HK-2 (cell line): ENCODE measurements at regions not wholly inside any gene's neighbourhood (a gene's known extent, or its start where the extent isn't known, plus 50 kb on each side); places are given as distances from the start of the nearest gene placed in this dataset.

Source experiments
- DNase-seq: peaks from one replicate; pipeline ENCODE4 v3.0.0-alpha.2; 2018; ENCODE audit not compliant: unreplicated experiment

DNA sequence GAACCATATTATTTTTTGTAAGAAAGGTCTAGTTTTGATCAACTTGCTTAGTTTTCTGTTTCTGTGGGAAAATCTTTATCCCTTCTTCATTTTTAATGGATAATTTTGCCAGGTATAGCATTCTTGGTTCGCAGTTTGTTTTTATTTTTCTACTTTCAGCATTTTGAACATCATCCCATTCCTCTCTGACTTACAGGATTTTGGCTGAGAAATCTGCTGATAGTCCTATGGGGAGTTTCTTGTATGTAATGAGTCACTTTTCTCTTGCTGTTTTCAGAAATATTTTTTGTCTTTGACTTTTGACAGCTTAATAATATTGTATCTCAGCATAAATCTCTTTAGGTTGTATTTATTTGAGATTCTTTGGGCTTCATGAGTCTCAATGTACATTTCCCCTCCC lies 389.1 kb downstream of the PBX1 start:
- DNase-seq, result no peak

DNA sequence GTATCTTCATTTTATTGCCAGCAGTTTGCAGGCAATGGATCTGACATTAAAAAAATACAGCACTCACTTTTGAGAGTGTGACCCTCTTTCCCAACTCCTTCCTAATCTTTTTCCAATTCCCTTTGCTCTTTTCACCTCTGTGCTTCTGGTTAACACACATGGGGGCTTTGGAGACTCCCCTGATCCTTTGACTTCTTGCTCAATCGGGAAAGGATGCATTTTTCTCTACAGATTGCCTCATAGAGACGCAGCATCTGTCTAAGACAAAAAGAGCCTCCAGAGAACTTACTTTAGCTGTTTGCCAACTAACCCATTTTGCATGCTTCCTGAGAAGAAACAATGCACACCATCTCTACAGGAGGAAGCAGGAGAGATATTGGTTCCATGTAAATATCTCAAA lies 378.3 kb downstream of the PBX1 start:
- no peak for DNase-seq

DNA sequence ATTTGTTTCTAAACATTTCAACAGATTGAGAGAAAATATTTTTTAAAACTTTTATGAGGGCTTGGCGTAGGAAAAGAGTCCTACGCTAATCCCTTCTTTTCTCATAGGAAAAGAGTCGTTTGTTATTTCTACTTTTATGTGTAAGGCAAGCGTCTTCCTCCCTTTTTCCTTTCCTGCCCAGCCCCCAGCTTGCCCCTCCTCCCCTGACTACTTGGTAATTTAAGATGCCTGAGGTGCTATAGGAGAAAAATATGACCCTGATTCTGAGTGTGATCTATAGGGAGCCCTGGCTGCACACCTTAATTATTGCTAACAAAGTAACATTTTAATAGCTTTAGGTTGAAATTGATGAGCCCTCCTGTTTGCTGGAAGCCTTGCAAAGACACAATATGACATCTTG lies 373.6 kb downstream of the PBX1 start:
- DNase-seq, result no peak

DNA sequence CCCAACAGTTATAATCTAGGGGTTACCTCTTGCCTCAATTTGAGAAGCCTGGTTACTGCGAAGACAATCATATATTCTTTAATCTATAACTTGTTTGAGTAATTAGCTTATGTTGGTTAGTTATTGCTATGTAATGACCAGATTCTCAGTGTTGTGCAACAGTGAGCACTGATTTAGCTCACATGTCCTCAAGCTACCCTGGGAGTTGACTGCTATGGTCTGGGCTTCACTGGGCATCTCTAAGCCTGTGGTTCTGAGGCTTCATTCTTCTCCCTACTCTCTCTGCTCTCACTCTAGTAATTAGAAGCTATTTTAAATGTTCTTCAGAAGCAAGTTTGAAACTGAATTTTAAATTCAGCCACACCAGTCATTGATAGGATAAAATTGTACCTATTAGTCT lies 371.8 kb downstream of the PBX1 start:
- no peak for DNase-seq

DNA sequence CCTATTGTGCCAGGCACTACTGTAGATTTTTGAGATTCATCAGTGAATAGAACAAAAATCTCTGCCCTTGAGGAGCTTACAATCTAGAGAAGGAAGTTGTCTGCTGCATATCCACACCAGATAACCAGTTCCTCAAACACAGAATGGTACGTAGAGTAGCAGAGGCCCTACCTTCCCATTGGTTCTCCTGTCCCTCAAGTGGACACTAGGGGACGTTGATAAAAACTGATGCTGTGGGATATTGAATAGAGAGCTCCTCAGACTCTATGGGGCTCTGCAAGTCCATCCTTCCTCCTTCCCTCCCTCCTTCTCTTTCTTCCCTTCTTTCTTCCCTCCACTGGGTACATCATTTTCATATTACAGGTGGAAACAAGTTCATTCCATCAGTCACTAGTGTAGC lies 371.3 kb downstream of the PBX1 start:
- no peak for DNase-seq

DNA sequence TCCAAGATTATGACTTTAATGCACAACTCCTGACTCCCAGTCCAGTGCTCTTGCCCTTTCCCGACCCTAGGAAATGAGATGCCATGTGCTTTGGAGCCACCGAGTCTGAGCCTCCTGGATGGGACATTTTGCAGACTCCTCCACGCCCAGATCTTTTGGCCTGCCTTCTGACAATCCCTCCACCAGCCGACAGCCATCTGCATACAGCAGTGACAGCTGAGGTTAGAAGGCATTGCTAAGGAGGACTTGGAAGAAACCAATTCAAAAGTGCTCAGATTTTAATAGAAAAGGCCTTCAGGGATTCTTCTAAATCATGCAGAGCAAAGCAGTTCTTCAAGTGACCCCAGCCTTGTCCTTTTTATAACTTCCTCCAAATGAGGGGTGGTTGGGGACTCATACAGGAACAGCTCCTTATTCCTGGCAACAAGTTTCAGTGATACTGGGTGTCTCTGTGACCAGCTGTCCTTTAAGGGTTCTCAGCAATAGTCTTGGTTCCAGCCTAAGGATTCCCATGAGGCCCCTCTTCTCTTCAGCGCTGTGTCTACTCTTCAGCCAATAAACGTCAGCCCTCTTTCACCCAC lies 369.3 kb downstream of the PBX1 start:
- no peak for DNase-seq

DNA sequence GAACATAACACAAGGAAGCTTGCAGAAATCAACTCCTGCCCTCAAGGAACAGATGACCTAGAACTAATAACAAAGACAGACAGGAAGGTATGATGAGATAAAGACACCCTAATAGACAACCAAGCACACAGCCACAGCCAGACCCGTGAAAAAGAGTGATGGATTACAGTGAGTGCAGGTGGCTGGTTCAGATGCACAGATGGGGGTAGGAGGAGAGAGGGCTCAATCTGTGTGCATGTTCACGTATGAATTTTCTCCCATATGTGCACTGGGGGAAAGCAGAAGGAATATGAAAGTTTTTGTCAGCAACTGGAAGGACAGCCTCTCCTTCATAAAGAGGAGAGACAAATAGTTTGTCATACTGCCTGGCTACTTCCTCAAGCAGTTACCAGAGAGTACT lies 367.1 kb downstream of the PBX1 start:
- DNase-seq, result no peak

DNA sequence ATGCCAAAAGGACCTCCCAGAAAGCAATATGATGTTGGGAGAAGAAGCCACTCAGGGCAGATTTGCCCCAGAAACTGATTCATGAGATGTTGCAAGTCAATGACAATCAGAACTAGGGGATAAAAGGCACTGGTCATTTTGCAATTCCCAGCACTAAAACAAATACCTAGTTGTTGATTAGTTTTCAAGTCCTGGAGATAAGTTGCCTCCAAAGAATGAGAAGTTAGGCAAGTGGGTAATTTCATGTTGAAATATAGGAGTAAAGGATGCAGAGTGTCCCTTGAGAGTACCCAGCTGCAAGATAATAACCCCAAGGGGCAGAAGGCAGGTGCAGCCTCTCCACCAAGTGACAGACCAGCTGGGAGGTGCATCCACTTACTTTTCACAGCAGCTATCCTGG lies 363.6 kb downstream of the PBX1 start:
- DNase-seq, result no peak

DNA sequence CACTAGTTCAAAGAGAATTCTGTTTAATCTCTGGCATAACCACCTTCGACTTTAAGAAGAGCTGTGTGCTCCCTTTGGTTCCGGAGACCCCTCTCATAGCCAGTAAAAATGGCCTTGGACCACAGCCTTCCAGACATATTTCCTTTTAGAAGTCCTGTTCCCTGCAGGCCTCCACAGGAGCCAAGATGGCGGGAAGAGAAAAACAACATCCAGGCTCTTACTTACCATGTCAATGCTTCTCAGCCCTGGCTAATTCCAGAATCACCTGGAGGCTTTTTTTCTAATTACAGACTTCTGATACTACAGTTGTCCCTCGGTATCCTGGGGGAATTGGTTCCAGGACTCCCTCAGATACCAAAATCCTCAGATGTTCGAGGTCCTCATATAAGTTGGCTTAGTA lies 362.5 kb downstream of the PBX1 start:
- no peak for DNase-seq

DNA sequence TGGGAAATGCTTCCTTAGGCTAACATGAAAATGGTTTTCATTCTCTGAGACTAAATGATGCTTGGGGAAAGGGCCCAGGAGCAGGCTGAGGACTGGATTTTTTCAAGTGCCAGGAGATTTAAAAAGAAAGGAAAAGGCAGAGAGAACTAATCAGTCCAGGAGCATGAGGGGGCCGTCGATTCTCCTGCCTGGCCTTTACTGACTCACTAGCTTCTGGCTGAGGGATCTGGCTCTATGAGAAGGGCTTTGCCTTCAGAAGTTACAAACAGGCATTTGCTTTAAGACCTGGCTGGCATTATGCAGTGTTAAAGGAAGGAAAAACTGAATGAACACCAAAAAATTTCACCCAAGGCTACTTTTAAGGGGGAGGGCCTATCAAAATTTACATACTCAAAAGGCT lies 359.2 kb downstream of the PBX1 start:
- DNase-seq, result no peak

DNA sequence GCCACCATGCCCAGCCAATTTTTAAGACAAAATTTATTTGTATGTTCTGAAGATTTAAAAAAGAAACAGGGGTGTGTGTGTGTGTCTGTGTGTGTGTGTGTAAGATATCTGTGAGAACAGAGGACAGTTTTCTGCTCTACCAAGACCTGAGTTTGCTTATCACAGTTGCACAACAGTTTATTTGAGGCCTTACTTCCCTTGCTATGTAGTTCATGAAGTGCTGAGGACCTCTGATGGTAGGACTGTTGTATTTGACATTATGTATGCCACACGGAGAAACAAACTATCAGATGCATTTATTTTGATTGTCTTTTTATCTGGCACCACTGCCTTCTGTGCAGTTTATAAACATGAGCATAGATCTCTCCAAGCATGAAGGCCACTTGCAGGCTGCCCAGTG lies 355.2 kb downstream of the PBX1 start:
- DNase-seq, result no peak

DNA sequence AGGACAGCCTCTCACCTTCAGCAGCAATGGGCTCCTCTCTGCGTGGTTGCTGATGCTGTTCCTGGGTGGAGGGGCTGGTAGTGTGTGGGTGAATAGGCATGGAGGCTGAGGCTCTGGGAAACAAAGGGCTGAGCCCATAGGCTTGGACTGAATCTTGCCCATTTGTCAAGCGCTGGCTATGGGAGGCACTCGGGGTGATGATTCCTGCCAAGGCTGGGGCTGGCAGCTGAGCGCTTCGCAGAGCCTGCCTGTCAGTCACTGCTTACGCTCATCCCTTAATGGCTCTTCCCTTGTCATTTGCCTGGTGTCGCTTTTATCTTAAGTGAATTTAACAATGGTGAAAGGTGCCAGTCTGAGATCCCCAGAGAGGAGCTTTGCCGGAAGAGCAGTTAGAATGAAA lies 353.3 kb downstream of the PBX1 start:
- DNase-seq, result no peak

DNA sequence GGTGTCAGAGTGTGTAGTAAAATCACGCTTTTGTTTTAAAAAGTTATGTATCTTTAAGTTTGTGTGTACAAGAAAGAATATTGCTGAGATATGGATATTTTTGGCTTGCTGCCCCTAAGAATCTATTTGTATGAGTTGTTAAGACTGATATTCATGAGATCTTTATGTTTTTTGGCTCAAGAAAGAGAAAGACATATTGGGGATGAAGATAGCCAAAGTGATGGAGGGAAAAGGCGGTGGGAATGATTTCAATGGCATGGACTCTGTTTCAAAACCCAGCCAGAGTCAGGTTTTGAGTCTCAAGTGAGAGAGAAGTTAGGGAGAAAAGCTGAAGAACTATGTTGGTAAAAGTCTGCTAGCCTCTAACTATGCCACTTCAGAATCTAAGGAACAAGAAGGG lies 351.7 kb downstream of the PBX1 start:
- DNase-seq, result no peak

DNA sequence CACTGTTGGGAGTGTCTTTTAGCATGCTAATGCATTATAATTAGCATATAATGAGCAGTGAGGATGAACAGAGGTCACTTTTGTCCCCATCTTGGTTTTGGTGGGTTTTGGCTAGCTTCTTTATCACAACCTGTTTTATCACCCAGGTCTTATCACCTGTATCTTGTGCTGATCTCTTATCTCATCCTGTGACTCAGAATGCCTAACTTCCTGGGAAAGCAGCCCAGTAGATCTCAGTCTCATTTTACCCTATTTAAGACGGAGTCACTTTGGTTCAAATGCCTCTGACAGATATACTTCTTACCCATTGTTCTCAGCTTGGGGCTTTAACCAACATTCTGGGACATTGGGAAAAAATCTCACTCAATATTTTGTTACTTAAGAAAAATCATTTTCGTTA lies 348.7 kb downstream of the PBX1 start:
- DNase-seq, result no peak

DNA sequence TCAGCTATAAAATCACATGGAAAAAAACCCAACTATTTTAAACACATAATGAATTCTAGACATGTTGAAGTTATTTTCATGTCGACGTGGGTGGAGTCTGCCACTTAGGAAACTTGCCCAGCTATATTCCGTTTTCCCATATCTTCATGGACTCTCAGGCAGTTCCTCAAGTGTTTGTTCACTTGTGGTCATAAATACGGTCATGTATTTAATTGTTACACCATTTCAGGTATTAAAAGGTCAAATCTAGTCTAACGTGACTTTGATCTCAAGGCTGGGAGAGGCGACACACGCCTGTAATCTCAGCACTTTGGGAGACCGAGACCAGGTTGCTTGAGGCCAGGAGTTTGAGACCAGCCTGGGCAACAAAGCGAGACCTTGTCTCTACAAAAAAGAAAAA lies 346.9 kb downstream of the PBX1 start:
- no peak for DNase-seq

DNA sequence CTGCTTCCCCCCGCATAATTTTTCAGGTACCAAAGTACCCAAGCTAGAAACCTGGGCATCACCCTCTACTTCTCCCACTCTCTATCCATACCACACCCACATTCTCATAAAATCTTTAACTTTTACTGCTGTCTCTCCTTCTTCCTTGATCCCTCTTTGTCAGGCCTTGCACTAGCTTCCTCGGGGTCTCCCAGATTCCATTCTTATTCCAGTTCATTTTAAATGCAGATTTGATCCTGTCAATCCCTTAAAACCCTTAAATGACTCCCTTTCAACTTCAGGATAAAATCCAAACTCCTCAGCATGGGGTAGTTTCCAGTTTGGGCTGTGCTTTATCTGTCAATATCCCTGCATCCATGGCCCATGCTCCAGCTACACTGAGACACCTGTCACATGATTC lies 343.5 kb downstream of the PBX1 start:
- DNase-seq, result no peak
